ENCODE measurements at regions not wholly inside any gene's neighbourhood (a gene's known extent, or its start where the extent isn't known, plus 50 kb on each side); places are given as distances from the start of the nearest gene placed in this dataset.

DNA sequence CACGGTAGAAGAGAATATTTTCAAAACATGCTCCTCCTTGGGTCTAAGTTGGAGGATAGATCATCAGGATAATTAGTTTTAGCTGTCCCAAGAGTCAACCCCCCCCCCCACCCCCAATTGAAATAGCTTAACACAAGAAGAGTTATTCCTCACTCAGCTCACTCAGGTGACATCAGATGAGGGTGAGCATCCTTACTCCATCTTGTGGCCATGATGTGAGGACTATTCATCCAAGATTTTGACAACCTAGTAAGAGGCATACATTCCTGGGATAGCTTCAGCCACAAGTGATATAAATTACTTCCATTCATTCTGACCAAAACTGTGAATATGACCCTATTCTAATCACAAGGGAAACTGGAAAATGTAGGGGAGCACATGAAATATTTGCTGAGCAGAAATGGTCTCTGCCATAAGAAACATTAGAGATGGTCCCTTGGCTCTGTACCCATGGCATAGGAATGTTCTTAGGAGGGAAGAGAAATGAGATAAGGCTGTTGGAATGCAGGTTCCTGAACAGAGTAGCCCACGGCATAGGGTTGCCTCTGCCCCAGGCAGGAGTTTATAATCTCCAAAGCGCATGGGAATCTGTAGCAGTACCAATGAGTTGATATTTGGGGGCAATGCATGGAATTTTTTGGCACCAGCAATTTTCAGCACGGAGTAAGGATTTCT is 257.2 kb downstream of the CYRIA start:
- no peak for DNase-seq

DNA sequence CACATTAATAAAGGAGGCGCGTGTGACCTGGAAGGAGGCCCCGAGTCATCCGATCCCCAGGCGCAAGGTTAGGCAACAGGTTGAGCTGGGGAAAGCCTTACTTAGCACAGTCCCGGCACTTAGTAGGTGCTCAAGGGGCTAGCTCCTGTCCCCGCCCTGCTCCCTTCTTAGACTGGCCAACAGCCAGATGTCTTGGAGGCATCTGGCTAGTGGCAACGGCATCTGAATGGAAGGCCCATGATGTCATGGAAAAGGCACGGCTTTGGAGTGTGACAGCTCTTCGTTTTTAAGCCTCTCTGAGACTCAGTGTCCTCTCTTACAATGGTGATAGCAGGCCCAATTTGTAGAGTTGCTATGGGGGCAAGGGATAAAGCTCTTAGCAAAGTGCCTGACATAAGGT is 258.3 kb downstream of the CYRIA start:
- no peak for DNase-seq

DNA sequence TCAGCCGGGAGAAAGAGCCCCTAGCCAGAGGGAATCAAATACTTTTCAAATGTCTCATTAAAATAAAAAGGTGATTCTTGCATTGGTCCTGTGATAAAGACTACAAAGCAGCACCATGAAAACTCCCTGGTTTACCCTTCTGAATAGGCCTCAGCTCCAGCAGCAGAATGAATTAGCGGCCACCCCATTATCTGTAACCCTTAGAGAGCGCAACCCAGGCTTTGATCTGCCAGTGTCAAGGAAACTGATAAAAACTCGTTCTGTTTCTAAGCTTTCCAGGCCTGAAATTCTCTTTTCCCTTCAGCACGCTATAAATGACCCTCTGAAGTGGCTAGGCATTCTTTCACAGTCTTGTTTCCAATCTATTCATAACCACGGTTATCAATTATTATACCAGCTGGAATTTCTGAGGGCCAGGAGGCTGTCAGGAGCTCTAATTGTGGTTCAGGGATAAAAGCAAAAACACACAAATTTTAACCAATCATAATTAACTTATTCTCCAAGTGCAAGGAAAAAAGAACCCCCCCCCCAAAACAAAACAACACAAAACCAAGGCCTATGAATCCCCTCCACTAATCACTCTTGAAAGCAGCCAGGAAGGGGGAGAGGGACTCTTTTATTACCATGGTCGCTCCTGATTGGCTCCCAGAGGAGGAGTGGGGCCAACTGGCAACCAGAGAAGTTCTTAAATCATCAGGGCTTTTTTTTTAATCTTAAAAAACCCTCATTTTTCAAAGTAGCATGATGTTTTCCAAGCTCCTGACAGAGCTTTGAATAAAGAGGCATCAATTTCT is 258.9 kb downstream of the CYRIA start:
- no peak for DNase-seq

DNA sequence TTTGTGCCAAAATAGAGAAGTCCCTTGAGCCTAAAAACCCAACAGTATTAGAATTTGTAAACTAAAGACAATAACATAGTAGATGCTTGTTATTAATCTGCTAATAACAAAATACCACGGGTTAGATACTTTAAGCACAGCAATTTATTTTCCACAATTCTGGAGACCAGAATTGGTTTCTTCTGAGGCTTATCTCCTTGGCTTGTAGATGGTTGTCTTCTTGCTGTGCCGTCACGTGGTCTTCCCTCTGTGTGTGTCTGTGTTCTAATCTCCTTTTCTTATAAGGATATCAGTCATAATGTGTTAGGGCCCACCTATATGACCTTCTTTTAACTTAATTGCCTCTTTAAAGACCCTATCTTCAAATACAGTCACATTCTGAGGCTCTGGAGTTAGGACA is 260.1 kb downstream of the CYRIA start:
- no peak for DNase-seq

DNA sequence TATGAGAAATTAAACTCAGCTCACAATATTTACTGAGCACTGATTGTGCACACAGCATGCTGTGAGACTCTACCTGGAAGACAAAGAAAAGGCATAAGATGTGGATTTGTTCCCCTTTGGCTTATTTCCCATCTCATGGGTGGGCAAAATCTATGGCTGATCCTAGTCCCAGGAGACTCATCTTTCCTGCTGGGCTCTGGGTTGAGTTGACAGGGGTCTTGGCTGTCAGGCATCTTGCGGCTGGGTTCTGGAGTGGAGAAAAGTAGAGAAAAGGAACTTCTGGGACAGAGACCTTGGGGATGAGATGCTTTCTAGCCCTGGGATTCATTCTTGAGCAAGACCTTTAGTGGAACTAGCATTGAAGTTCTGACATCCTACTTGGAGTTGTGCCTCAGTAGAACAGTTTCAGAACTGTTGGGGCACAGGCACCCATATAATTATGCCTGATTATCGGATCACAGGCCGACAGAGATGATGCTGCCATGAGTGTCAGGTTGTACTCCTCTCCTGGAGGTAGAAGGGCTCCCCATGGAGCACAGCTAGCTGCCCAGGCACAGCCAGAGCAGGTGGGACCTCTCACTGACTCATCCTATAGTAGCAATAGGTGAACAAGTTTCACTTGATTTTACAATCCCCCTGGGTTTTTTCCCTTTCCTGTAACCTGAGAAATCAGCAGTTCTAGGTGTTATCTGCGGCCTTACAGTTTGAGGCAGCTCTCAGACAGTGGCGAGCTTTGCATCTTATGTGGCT is 260.9 kb downstream of the CYRIA start:
- no peak for DNase-seq

DNA sequence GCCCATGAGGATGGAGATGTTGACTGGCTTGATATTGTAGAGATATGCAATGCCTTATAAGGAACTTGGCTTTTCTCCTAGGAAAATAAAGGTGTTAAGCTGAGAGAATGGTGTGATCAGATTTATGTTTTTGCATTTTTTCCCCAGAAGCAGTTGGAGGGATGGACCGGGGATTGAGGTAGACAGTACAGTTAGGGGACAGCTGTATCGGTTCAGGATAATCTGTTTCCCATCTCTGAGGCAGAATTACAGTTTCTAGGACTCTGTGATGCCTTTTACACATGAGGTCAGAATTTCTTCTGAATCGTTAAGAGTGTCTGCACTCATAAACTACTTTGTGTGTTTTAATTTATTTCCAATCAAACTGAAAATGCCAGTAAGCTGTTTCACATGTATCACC is 261.5 kb downstream of the CYRIA start:
- no peak for DNase-seq

DNA sequence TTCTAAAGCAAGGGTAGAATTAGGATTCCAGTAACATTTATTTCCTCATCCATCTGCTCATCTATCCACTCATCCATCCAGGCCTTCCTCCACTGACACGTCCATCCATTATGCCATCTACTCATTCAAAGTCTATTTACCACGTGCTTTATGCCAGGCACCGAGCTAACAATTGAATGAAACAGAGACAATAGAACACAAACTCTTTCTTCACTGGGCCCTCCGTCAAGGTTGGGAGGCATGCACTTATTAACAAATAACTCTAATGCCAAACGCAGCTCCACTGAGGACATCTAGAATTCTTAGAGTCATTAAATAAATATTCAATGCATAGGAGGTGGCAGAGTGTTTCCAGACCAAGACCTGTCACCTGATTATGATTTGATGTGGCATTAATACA is 262.7 kb downstream of the CYRIA start:
- DNase-seq = no peak

DNA sequence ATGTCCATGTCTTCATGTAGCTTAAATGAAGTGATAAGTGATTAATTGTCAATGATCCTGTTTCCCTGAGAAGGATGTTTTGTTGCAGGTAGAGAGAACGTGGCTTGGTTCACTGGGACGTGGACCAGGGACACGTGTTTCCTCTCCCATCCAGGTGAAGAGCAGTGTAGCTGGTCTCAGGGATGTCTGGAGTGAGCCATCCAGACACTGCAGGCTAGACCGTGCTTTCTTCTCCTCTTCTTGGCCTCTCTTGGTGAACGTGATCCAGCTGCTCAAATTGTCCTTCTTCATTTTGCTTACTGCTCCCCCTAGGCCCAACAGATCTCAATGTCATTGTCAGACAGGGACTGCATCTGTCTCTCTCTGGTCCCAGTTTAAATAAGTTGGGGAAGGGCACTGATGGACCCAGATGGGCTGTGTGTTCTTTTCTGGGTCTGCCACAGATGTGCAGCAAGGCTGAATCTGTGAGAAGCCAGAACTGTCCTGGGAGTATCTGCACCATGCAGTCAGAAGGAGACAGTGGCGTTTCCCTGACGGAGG is 263.8 kb downstream of the CYRIA start:
- DNase-seq = no peak

DNA sequence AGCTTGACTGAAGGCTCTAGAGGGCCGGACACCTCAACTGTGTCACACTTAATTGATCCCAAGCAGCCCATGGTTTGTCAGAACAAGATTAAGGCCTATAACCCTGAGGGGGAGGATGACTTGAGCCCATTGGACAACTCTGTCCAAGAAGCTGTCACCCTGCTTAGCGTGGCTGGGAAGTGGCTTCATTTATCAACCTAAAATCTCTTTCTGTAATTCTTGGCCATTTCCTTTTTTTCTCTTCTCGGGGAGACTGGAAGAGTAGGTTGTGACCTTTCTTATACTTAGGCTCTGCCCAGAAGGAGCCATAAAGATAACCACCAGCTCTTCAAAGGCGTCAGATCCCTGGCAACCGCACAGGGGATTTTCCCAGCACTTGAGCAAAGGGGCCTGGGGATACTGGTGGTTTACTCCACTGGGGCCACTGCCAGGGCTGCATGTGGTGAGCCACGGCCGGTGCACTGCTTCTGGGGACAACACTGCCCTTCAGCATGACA is 265.5 kb downstream of the CYRIA start:
- DNase-seq = no peak

DNA sequence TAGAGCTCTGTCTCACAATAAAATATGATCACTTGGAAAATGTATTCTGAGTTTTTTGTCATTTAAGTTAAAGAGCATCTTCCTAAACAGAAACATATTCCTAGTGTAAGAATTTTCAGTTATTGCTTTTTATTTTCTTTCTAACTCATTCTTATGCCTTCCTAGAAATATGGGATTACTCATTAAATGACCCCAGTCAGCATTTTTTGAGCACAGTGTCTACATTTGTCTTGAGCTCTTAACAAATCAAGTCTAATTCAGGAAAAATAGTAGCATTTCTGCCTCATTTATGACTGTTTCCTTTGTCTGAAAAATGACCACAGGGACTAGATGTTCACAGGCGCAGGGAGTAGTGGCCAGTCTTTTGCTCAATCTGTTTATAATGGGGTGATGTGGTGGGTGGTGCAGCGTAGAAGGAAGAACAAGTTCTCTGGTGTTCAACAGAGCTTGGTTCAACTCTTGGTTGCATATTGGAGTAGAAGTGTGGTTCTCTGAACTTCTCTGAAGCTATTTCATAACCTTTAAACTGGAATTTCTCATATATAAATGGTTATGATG is 267.1 kb downstream of the CYRIA start:
- DNase-seq = no peak

DNA sequence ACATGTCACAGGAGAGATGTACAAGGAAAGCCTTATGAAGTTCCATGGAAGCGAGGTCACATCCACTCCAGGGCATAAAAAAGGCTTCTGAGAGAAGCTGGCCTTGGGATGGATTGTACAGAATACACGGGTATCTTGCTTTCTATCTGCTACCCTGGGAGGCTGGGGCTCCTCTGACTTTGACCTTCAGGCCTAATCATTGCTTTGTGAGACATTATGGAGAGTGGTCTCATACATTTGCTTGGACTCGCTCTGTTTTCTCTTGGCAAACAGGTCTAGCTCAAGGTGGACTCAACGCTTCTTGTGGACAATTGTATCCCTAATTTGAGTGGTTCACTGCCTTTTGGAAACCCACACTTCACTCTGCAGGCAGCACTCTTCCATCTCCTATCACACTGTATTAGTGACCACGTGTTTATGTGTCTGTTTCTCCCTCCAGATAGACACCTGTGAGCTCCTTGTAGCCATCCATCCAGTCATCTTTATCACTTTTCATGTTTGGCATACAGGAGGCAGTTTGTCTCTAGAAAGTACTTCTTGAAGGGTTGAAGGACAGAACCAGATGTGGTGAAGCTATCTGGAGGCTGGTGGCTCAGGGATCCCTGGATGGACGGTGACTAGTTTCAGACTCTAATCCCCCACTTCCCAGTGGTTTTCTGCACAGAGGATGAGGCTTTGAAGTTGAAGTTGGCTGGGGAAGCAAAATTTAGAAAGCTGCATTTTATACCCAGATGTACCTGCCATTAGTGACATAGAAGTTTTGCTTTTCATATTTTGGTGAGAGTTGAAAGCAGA is 267.8 kb downstream of the CYRIA start:
- no peak for DNase-seq

DNA sequence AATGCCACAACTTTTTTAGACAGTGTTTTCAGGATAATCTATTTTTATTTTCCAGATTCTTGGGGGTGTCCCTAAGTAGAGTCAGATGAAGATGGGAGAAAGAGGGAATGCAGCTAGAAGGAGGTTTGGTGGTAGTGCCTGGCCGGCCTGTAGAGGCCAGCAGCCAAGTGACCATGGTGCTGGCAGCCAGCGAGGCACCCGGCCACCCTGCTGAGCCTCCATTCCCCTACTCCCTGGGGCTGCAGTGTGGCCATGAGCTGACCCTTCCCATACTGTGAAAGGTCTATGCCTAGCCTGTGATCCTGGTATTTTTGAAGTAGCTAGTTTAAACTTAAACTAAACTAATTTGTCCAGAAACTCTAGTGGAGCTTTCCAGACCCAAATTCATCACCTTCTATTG is 268.6 kb downstream of the CYRIA start:
- DNase-seq = no peak

DNA sequence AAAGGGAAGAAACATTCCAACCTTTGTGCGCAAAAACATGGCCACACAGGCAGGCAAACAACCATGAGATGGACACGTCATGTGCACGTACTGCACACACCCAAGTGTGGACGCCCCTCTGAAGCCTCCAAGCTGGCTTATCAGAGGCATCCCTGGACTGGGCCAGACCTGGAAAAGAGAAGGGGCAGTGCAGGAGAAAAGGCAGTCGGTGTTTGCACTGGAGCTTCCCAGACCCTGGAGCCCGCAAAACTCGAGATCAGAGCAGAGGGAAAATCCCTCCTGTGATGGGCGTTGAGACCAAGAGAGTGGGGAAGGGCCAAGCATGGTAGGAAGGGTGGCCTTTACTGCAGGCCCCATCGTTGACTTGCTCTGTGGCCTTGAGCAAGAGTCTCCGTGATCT is 269.5 kb downstream of the CYRIA start:
- no peak for DNase-seq

DNA sequence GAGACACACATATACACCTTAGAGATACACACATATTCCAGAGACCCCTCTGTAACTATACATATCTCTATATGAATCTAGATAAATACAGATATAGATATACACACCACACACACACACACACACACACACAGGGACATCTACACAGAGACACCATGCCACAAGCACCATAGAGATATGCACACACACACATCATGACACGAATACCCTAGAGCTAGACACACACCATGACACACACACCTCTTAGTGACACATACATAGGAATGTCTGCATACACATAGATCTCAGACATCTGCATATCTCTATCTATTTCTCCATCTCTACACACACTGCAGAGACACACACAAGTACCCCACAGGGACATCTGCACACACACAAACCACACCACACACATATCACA is 270.0 kb downstream of the CYRIA start:
- no peak for DNase-seq

DNA sequence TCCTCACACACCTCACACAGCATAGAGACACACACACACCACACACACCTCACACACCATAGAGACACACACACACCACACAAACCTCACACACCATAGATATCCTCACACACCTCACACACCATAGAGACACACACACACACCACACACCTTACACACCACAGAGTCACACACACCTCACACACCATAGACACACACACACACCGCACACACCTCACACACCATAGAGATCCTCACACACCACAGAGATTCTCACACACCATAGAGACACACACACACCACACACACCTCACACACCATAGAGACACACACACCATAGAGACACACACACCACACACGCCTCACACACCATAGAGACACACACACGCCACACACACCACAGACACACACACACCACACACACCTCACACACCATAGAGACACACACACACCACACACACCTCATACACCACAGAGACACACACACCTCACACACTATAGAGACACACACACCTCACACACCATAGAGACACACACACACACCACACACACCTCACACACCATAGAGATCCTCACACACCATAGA is 270.6 kb downstream of the CYRIA start:
- no peak for DNase-seq

DNA sequence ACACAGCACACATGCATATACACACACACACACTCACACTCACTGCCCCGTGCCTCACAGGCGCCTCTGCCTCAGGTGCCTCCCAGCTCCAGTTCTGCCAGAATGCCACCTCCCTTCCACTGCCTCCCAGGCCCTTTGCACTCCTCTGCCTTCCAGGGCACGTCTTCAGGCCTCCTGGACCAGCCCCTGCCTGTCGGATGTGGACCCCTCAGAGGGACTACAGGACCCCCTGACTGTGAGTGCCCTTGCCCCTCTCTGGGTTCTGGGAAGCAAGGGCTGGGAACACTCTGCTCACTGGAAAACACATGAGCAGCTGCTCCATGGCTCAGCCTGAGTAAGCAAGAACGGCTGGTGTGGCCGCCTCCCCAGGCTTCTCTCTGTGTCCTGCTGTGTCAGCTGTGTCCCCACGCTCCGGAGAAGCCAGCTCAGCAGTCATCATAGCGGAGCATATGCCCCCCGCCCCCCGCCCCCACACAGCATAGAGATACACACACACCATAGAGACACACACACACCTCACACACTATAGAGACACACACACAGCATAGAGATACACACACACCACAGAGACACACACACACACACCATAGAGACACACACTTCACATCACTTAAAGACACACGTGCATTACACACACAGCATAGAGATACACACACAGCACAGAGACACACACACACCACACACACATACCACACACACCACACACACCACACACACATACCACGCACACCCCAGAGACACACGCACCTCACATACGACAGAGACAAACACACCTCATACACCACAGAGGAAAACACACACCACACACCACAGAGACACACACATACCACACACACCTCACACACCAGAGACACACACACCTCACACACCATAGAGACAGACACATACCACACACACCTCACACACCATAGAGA is 271.3 kb downstream of the CYRIA start:
- DNase-seq = no peak

DNA sequence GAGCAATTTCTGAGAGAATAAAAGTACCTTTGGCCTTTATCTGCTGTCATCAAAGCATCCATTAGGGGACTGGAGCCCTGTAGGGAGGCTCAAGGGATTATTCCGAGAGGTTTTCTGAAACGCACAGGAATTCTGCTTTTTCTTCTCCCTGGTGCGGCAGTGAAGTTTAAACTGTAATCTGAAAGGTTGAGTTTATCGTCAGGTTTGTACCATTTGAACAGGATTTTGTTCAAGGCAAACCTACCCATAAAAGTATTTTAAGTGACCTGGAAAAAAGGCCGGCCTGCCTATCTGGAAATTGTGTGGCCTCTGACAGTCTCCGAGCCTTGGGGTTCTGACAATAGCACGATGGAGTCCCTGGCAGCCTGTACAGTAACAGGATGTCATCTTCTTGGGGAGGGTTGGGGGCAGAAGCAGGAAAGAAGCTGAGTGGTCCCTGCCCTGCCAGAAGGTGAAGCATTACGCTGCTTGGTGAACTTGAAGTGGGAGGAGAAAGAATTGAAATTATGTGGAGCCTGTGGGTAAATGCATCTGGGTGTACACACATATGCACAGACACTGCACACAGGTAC is 272.0 kb downstream of the CYRIA start:
- no peak for DNase-seq

DNA sequence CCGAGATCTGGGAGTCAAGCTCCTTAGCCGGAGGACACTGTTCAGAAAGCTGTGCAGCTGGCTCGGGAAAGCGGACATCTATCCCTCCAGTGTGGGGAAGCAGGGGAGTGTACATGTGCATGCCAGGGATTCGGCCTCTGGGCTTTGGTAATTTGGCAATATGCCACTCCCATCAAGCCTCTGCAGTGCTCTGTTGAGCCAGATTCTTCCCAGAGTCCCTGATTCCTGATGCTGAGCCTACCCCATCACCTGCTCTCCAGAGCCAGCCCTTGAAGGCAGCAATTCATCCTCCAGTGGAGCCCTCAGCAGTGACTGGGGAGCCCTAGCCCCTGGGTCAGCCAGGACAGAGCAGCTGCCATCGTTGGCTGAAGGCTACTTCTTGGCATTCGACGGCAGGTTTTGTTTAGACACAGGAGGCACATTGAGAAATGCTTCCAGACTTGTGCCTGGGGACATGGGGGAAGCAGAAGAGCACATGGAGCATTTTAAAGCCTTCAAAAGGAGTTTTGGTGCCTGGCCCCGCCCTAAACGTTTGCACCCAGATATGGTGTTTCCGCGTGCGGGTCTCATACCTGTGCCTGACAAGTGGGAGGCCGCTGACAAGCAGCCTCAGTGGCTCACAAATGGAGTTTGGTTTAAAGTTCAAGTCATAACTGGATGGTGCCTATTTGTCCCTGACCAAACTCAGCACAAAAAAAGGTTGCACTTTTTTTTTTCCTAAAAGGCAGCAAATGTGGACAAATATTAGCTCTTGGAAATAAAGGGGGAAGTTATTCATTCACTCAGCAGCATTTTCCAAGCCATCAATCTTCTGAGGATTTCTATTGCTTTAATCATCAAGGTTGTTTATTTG is 272.8 kb downstream of the CYRIA start:
- no peak for DNase-seq

DNA sequence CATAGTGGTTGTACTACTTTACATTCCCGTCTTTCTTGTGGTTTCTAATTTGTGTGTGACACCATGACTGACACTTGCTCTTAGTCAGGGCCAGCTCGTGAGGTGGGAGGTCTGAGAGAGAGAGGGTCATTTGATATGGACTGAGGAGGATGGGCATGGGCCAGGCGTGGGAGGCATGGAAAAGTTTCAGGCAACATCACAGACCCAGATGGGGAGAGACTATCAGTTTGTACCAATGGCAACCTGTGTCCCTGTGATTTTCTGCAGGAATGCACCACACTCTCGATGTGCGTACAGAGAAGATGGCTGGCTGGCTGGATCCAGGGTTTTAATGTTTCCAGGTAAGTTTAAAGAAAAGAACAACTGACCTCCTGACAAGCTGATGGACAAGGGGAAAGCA is 273.6 kb downstream of the CYRIA start:
- DNase-seq = no peak

DNA sequence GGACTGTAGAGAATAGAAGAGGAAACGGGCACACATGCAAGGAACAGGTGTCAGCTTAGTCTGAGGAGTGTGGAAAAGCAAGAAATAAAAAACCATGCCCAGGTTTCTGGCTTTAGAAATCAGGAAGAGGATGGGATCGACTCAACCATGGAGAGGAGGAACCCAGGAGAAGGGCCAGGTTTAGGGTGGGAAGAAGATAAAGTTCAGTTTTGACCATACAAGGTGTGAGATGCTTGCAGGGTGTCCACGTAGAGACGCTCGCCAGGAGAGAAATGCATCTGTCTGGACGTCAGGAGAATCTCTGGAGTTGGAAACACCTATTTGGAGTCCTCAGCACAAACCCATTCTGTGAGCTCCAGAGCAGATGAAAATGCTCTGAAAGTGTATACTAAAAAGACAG is 275.1 kb downstream of the CYRIA start:
- no peak for DNase-seq

Data from midbrain (tissue), 1 donor.